ENCODE measurements at regions not wholly inside any gene's neighbourhood (a gene's known extent, or its start where the extent isn't known, plus 50 kb on each side); places are given as distances from the start of the nearest gene placed in this dataset.

DNA sequence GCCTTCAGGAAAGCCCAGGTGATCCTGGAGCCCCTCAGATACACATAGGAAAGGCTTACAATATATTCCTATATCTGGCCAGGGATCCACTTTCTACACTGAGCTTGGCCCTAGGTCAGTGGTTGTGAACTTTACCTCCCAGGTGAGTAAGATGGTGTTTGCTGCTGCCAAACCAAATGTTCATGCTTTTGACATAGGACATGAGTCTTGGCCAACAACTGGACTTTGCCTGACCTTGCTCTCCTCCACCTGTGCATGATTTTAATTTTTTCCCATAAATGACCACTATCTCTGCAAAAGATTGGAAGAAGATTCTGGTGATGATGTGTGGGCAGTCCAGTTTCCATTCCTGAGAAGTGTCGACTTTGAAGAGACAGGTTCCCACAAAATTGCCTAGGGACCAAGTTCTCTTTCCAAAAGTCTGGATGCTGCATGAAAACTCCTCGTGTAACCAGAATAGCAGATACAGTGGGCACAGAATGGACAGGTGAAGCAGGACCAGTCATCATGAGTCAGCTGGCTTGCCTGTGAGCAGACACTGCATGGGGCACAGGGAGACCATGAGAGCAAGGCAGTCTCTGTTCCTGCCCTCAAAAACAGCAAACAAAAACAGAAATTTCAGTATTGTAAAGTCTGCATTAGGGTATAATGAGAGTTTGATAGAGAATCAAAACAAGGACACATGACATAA is 226.4 kb upstream of the MON1B start:
- TF ChIP-seq GATA2 (IDR thresholded peaks at IDR 0.05; ENCODE audit: low read depth, low read length) = no peak
- TF ChIP-seq GATA3 (IDR thresholded peaks at IDR 0.05; ENCODE audit: low read depth, low read length) = no peak
